DOHH2 (cell line): ENCODE measurements at regions not wholly inside any gene's neighbourhood (a gene's known extent, or its start where the extent isn't known, plus 50 kb on each side); places are given as distances from the start of the nearest gene placed in this dataset.

Source experiments
- H3F3A ChIP-seq: fragments of 200-600 bp; sonication (generic), shearing (Covaris generic); 2 replicates; pipeline ENCODE4 v1.6.0; 2016; ENCODE audit warnings: antibody characterized with exemption, mild to moderate bottlenecking; ENCODE audit not compliant: control insufficient read depth, insufficient read depth
- H3K27ac ChIP-seq: fragments of 200-600 bp; sonication (generic); 2 replicates; pipeline ENCODE4 v1.5.1; 2014; ENCODE audit warnings: low read depth, mild to moderate bottlenecking, low read length, moderate library complexity
- H3K27me3 ChIP-seq: fragments of 200-600 bp; sonication (generic); 2 replicates; pipeline ENCODE4 v1.6.1; 2014; ENCODE audit warnings: mild to moderate bottlenecking, low read length, mixed read lengths; ENCODE audit not compliant: control insufficient read depth
- H3K36me3 ChIP-seq: fragments of 200-600 bp; sonication (generic); 2 replicates; pipeline ENCODE4 v1.6.1; 2014; ENCODE audit warnings: mild to moderate bottlenecking, low read length, moderate library complexity, mixed read lengths; ENCODE audit not compliant: control insufficient read depth
- H3K4me1 ChIP-seq: fragments of 200-600 bp; sonication (generic); 2 replicates; pipeline ENCODE4 v1.6.1; 2014; ENCODE audit warnings: mild to moderate bottlenecking, low read length, mixed read lengths; ENCODE audit not compliant: control insufficient read depth
- H3K4me2 ChIP-seq: fragments of 200-600 bp; sonication (generic); 2 replicates; pipeline ENCODE4 v1.6.0; 2014; ENCODE audit warnings: mild to moderate bottlenecking, low read length, moderate library complexity
- H3K4me3 ChIP-seq: fragments of 200-600 bp; sonication (generic); 2 replicates; pipeline ENCODE4 v1.5.1; 2014; ENCODE audit warnings: mild to moderate bottlenecking, low read length, mixed read lengths
- H3K79me2 ChIP-seq: fragments of 200-600 bp; sonication (generic); 2 replicates; pipeline ENCODE4 v1.6.1; 2014; ENCODE audit warnings: mild to moderate bottlenecking, low read length, mixed read lengths; ENCODE audit not compliant: control insufficient read depth
- H3K9me2 ChIP-seq: fragments of 200-600 bp; sonication (generic); replicated peaks from 2 replicates; pipeline ENCODE4 v1.6.1; 2014; ENCODE audit warnings: mild to moderate bottlenecking, low read length, mixed read lengths; ENCODE audit not compliant: control insufficient read depth
- H3K9me3 ChIP-seq: fragments of 200-600 bp; sonication (generic); 2 replicates; pipeline ENCODE4 v1.6.1; 2014; ENCODE audit warnings: antibody characterized with exemption, low read length, mixed read lengths; ENCODE audit not compliant: control insufficient read depth, insufficient read depth
- H4K20me1 ChIP-seq: fragments of 200-600 bp; sonication (generic); 2 replicates; pipeline ENCODE4 v1.6.0; 2014; ENCODE audit warnings: low read depth, mild to moderate bottlenecking, antibody characterized with exemption, low read length, moderate library complexity; ENCODE audit not compliant: control insufficient read depth, insufficient read depth
- EZH2phosphoT487 ChIP-seq: fragments of 200-600 bp; sonication (generic); IDR thresholded peaks from 2 replicates; pipeline ENCODE4 v1.6.1; 2017; ENCODE audit warnings: borderline replicate concordance, mild to moderate bottlenecking, antibody characterized with exemption, low read length, moderate library complexity, mixed read lengths
- TF ChIP-seq, protein P1 (sequence below): fragments of 200-600 bp; sonication (generic); IDR thresholded peaks from one replicate; pipeline ENCODE4 v1.5.1; 2014; ENCODE audit warnings: antibody characterized with exemption, mild to moderate bottlenecking, low read depth, low read length; ENCODE audit not compliant: poor library complexity, severe bottlenecking

DNA sequence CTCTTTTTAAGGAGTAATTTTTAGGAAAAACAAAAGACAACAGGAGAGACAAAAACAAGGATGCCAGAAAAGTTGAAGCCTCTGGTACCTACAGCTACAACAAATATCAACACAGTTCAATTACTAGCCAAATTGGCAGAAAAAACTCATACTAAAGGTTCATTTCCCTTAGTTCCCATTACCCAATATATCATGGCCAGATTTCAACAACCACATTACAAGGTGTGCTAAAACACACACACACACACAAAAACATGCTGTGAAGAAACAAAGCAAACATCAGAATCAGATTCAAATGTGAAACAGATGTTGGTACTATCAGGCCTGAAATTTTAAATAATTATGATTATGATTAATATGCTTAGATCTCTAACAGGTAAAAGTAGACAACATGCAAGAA is 272.7 kb upstream of the CLEC14A start:
- no peak overlapping the region for H3K4me2 ChIP-seq
- no peak overlapping the region for H3K4me3 ChIP-seq
- H3F3A ChIP-seq: no peaks in the 10 kb centered on the region
- H3K79me2 ChIP-seq: no peaks in the 10 kb centered on the region
- H3K36me3 ChIP-seq: no peaks in the 10 kb centered on the region
- H3K27ac ChIP-seq: no peak overlapping the region
- H3K9me2 ChIP-seq: no peaks in the 10 kb centered on the region; the same call in 1 of the 2 replicates
- H4K20me1 ChIP-seq: no peaks in the 10 kb centered on the region
- TF ChIP-seq, protein P1, sequence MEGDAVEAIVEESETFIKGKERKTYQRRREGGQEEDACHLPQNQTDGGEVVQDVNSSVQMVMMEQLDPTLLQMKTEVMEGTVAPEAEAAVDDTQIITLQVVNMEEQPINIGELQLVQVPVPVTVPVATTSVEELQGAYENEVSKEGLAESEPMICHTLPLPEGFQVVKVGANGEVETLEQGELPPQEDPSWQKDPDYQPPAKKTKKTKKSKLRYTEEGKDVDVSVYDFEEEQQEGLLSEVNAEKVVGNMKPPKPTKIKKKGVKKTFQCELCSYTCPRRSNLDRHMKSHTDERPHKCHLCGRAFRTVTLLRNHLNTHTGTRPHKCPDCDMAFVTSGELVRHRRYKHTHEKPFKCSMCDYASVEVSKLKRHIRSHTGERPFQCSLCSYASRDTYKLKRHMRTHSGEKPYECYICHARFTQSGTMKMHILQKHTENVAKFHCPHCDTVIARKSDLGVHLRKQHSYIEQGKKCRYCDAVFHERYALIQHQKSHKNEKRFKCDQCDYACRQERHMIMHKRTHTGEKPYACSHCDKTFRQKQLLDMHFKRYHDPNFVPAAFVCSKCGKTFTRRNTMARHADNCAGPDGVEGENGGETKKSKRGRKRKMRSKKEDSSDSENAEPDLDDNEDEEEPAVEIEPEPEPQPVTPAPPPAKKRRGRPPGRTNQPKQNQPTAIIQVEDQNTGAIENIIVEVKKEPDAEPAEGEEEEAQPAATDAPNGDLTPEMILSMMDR: no peak
- TF ChIP-seq EZH2phosphoT487: no peak
- H3K4me1 ChIP-seq: no peaks in the 10 kb centered on the region
- H3K9me3 ChIP-seq: no peaks in the 10 kb centered on the region
- H3K27me3 ChIP-seq: no peaks in the 10 kb centered on the region

DNA sequence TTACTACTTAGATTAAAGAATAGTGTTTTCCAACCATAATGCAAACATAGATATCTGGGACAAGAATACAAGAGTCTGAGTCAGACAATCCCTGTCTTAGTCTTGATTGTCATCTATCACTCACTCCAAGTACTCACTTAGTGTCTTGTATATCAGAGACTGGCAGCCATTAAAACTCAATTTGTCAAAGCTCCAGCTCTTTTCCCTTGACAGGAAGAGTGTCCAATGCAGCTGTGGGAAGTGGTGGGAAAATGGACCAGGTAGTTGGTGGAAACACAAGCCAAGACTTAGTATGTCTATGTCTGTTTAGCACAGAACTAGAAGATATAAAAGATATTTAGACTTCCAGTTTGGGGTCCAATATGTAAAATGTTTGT is 271.6 kb upstream of the CLEC14A start:
- no peaks in the 10 kb centered on the region for H3K27me3 ChIP-seq
- H3K4me3 ChIP-seq: no peak overlapping the region
- H4K20me1 ChIP-seq: no peaks in the 10 kb centered on the region
- no peak overlapping the region for H3K4me2 ChIP-seq
- no peaks in the 10 kb centered on the region; the same call in 1 of the 2 replicates for H3K9me2 ChIP-seq
- H3F3A ChIP-seq: no peaks in the 10 kb centered on the region
- TF ChIP-seq, protein P1: no peak
- TF ChIP-seq EZH2phosphoT487: no peak
- no peaks in the 10 kb centered on the region for H3K79me2 ChIP-seq
- H3K4me1 ChIP-seq: no peaks in the 10 kb centered on the region
- H3K9me3 ChIP-seq: no peaks in the 10 kb centered on the region
- no peaks in the 10 kb centered on the region for H3K36me3 ChIP-seq
- H3K27ac ChIP-seq: no peak overlapping the region

DNA sequence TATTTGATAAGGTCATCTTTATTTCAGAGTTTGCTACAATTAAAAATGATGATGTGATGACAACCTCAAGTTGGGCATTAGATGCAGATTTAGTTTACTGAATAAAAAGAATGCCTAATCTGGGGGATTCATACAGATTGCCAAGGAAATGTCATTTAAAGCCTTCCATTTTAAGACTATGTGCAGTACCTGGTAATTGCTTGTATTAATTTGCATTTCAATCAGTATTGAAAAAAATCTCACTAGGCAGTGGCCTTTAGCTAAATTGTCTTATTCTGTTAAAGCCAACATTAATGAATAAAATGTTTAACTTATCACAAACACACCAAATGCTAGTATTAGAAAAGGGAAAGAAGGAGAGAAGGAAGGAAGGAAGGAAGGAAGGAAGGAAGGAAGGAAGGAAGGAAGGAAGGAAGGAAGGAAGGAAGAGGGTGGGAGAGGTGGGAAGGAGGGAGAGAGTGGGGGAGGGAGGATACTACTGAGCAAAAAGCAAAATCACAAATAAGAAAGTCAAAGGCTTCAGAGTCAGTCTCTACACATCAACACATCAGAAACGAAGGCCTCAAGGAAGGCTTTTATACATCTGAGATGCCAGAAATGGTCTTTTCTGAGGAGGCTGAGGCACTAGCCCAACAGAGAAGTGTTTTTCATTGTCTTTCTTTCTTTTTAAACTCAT is 271.1 kb upstream of the CLEC14A start:
- Histone ChIP-seq H3K27ac (no peak overlapping the region), H4K20me1 (no peaks in the 10 kb centered on the region)

More for the DNA sequence above, 271.1 kb upstream of the CLEC14A start:
- no peak for TF ChIP-seq EZH2phosphoT487
- TF ChIP-seq, protein P1: no peak
- Histone ChIP-seq H3K4me2 (no peak overlapping the region), H3F3A (no peaks in the 10 kb centered on the region), H3K36me3 (no peaks in the 10 kb centered on the region), H3K4me3 (no peak overlapping the region), H3K4me1 (no peaks in the 10 kb centered on the region), H3K9me2 (no peaks in the 10 kb centered on the region; the same call in 1 of the 2 replicates), H3K27me3 (no peaks in the 10 kb centered on the region), H3K79me2 (no peaks in the 10 kb centered on the region), H3K9me3 (no peaks in the 10 kb centered on the region)
